SJCRH30 (cell line): ENCODE measurements at regions not wholly inside any gene's neighbourhood (a gene's known extent, or its start where the extent isn't known, plus 50 kb on each side); places are given as distances from the start of the nearest gene placed in this dataset.

Experiments used
- DNase-seq, 2 experiments: peaks; one replicate each; pipeline ENCODE4 v3.0.0-alpha.2; 2015 to 2020
- H3K27ac ChIP-seq: fragments of 250-450 bp; sonication (Bioruptor Pico); 2 replicates; pipeline ENCODE4 v1.5.1; 2020; ENCODE audit warnings: mild to moderate bottlenecking, moderate library complexity
- H3K27me3 ChIP-seq: fragments of 250-450 bp; sonication (Bioruptor Pico); 2 replicates; pipeline ENCODE4 v1.5.1; 2020; ENCODE audit warnings: mild to moderate bottlenecking, moderate library complexity
- H3K36me3 ChIP-seq: fragments of 250-450 bp; sonication (Bioruptor Pico); 2 replicates; pipeline ENCODE4 v1.5.1; 2020; ENCODE audit warnings: mild to moderate bottlenecking, moderate library complexity
- H3K4me1 ChIP-seq: fragments of 250-450 bp; sonication (Bioruptor Pico); 2 replicates; pipeline ENCODE4 v1.5.1; 2020; ENCODE audit warnings: mild to moderate bottlenecking, moderate library complexity
- H3K4me3 ChIP-seq: fragments of 250-450 bp; sonication (Bioruptor Pico); 2 replicates; pipeline ENCODE4 v1.5.1; 2020; ENCODE audit warnings: mild to moderate bottlenecking, moderate library complexity
- H3K9me3 ChIP-seq: fragments of 250-450 bp; sonication (Bioruptor Pico); replicated peaks from 2 replicates; pipeline ENCODE4 v1.5.1; 2020; ENCODE audit warnings: mild to moderate bottlenecking, moderate library complexity

GRCh38 chr2:145573608-145574007, 1053.7 kb upstream of the ZEB2 start:
- no peak overlapping the region for H3K27ac ChIP-seq
- H3K36me3 ChIP-seq, result no peaks in the 10 kb centered on the region
- H3K4me3 ChIP-seq, result no peak overlapping the region
- peaks cover 8% of the 10 kb centered on the region; the same call in 1 of the 2 replicates for H3K4me1 ChIP-seq
- DNase-seq, result no peak
- H3K9me3 ChIP-seq, result no peaks in the 10 kb centered on the region
- H3K27me3 ChIP-seq, result no peaks in the 10 kb centered on the region

- no peak for DNase-seq
- H3K4me3 ChIP-seq, result no peak overlapping the region
- peaks cover 8% of the 10 kb centered on the region; the same call in 1 of the 2 replicates for H3K4me1 ChIP-seq
- no peak overlapping the region for H3K27ac ChIP-seq
- no peaks in the 10 kb centered on the region for H3K36me3 ChIP-seq
- no peaks in the 10 kb centered on the region for H3K9me3 ChIP-seq
- no peaks in the 10 kb centered on the region for H3K27me3 ChIP-seq
Measured at GRCh38 chr2:145572238-145572637, 1052.3 kb upstream of the ZEB2 start.

- no peaks in the 10 kb centered on the region for H3K36me3 ChIP-seq
- no peaks in the 10 kb centered on the region for H3K9me3 ChIP-seq
- H3K27ac ChIP-seq, result no peak overlapping the region
- H3K4me3 ChIP-seq, result no peak overlapping the region
- no peaks in the 10 kb centered on the region for H3K27me3 ChIP-seq
- DNase-seq, result no peak
- H3K4me1 ChIP-seq, result peaks cover 5% of the 10 kb centered on the region
Measured at GRCh38 chr2:145569108-145569507, 1049.2 kb upstream of the ZEB2 start.

- no peaks in the 10 kb centered on the region for H3K36me3 ChIP-seq
- H3K4me3 ChIP-seq, result peak overlapping the region; percentile 38
- H3K4me1 ChIP-seq, result peaks cover 20% of the 10 kb centered on the region
- no peaks in the 10 kb centered on the region for H3K9me3 ChIP-seq
- no peaks in the 10 kb centered on the region for H3K27me3 ChIP-seq
- peak; percentile 70 to 92 for DNase-seq
- peak overlapping the region; percentile 87 for H3K27ac ChIP-seq
Measured at GRCh38 chr2:145563741-145564615, 1044.1 kb upstream of the ZEB2 start.

- no peak for DNase-seq
- no peaks in the 10 kb centered on the region for H3K9me3 ChIP-seq
- peaks cover 20% of the 10 kb centered on the region for H3K4me1 ChIP-seq
- no peaks in the 10 kb centered on the region for H3K36me3 ChIP-seq
- no peak overlapping the region for H3K4me3 ChIP-seq
- H3K27ac ChIP-seq, result no peak overlapping the region
- no peaks in the 10 kb centered on the region for H3K27me3 ChIP-seq
Measured at GRCh38 chr2:145561152-145561551, 1041.2 kb upstream of the ZEB2 start.

GRCh38 chr2:145558617-145559350, 1038.9 kb upstream of the ZEB2 start:
- Histone ChIP-seq H3K9me3 (no peaks in the 10 kb centered on the region), H3K27me3 (no peaks in the 10 kb centered on the region), H3K4me1 (peaks cover 12% of the 10 kb centered on the region), H3K36me3 (no peaks in the 10 kb centered on the region), H3K4me3 (no peak overlapping the region), H3K27ac (no peak overlapping the region)
- no peak for DNase-seq

GRCh38 chr2:145555360-145555759, 1035.4 kb upstream of the ZEB2 start:
- Histone ChIP-seq H3K4me1 (no peaks in the 10 kb centered on the region), H3K36me3 (no peaks in the 10 kb centered on the region), H3K27ac (no peak overlapping the region), H3K9me3 (no peaks in the 10 kb centered on the region), H3K27me3 (no peaks in the 10 kb centered on the region), H3K4me3 (no peak overlapping the region)
- no peak for DNase-seq

GRCh38 chr2:145551686-145552085, 1031.8 kb upstream of the ZEB2 start:
- H3K27ac ChIP-seq, result no peak overlapping the region
- H3K9me3 ChIP-seq, result no peaks in the 10 kb centered on the region
- 0 out of 2 replicates have a peak, but pooled peaks cover 2% of the 10 kb centered on the region for H3K4me1 ChIP-seq
- no peak for DNase-seq
- H3K36me3 ChIP-seq, result no peaks in the 10 kb centered on the region
- no peak overlapping the region for H3K4me3 ChIP-seq
- H3K27me3 ChIP-seq, result no peaks in the 10 kb centered on the region

- Histone ChIP-seq H3K27me3 (no peaks in the 10 kb centered on the region), H3K4me3 (no peak overlapping the region), H3K4me1 (0 out of 2 replicates have a peak, but pooled peaks cover 2% of the 10 kb centered on the region), H3K36me3 (no peaks in the 10 kb centered on the region), H3K9me3 (0 out of 2 replicates have a peak, but pooled peaks cover 4% of the 10 kb centered on the region), H3K27ac (no peak overlapping the region)
- DNase-seq, result no peak
Measured at GRCh38 chr2:145548479-145548878, 1028.6 kb upstream of the ZEB2 start.

GRCh38 chr2:145547620-145548019, 1027.7 kb upstream of the ZEB2 start:
- DNase-seq, result no peak
- Histone ChIP-seq H3K4me3 (no peak overlapping the region), H3K36me3 (no peaks in the 10 kb centered on the region), H3K4me1 (0 out of 2 replicates have a peak, but pooled peaks cover 2% of the 10 kb centered on the region), H3K9me3 (0 out of 2 replicates have a peak, but pooled peaks cover 4% of the 10 kb centered on the region), H3K27me3 (no peaks in the 10 kb centered on the region), H3K27ac (no peak overlapping the region)

- peak in 1 of 2 experiments; percentile 16 for DNase-seq
- Histone ChIP-seq H3K27ac (no peak overlapping the region), H3K9me3 (0 out of 2 replicates have a peak, but pooled peaks cover 4% of the 10 kb centered on the region), H3K4me3 (no peak overlapping the region), H3K4me1 (0 out of 2 replicates have a peak, but pooled peaks cover 2% of the 10 kb centered on the region), H3K27me3 (no peaks in the 10 kb centered on the region), H3K36me3 (no peaks in the 10 kb centered on the region)
Measured at GRCh38 chr2:145546091-145546490, 1026.2 kb upstream of the ZEB2 start.

- Histone ChIP-seq H3K27ac (no peak overlapping the region), H3K36me3 (no peaks in the 10 kb centered on the region), H3K4me1 (0 out of 2 replicates have a peak, but pooled peaks cover 2% of the 10 kb centered on the region), H3K9me3 (peaks cover 4% of the 10 kb centered on the region; the same call in 1 of the 2 replicates), H3K4me3 (no peak overlapping the region), H3K27me3 (no peaks in the 10 kb centered on the region)
- DNase-seq, result no peak
Measured at GRCh38 chr2:145543856-145544255, 1023.9 kb upstream of the ZEB2 start.

GRCh38 chr2:145543155-145543554, 1023.2 kb upstream of the ZEB2 start:
- H3K27ac ChIP-seq, result no peak overlapping the region

GRCh38 chr2:145541028-145541427, 1021.1 kb upstream of the ZEB2 start:
- H3K4me3 ChIP-seq, result no peak overlapping the region
- DNase-seq, result no peak
- H3K27me3 ChIP-seq, result no peaks in the 10 kb centered on the region
- no peaks in the 10 kb centered on the region for H3K4me1 ChIP-seq
- no peaks in the 10 kb centered on the region for H3K36me3 ChIP-seq
- peaks cover 4% of the 10 kb centered on the region; the same call in 1 of the 2 replicates for H3K9me3 ChIP-seq
- no peak overlapping the region for H3K27ac ChIP-seq

More at GRCh38 chr2:145543155-145543554, 1023.2 kb upstream of the ZEB2 start:
- DNase-seq, result no peak
- Histone ChIP-seq H3K9me3 (peaks cover 4% of the 10 kb centered on the region; the same call in 1 of the 2 replicates), H3K27me3 (no peaks in the 10 kb centered on the region), H3K4me1 (0 out of 2 replicates have a peak, but pooled peaks cover 2% of the 10 kb centered on the region), H3K4me3 (no peak overlapping the region), H3K36me3 (no peaks in the 10 kb centered on the region)
